Activated B cell treated with CpG ODN at 0.5 μM for 24 hours (primary cell): ENCODE measurements at regions not wholly inside any gene's neighbourhood (a gene's known extent, or its start where the extent isn't known, plus 50 kb on each side); places are given as distances from the start of the nearest gene placed in this dataset.

Experiments used
- ATAC-seq: fragments of 200-7000 bp; cut with Tn5 transposase; one replicate; pipeline ENCODE4 v1.10.0; 2021; ENCODE audit warnings: low read depth, mild to moderate bottlenecking, moderate library complexity
- CTCF ChIA-PET: fragments of 350-600 bp; sonication (Branson Sonifier 250); formaldehyde crosslinking; loops from one replicate; lab custom pipeline; 2021; ENCODE audit warnings: antibody characterized with exemption; lab: Charles Lee
- POLR2A ChIA-PET: fragments of 350-600 bp; sonication (Branson Sonifier 250); formaldehyde crosslinking; loops from one replicate; lab custom pipeline; 2021; ENCODE audit warnings: antibody characterized with exemption; lab: Charles Lee
- DNase-seq: peaks from one replicate; pipeline ENCODE4 v3.0.0; 2022
- H3K27ac Mint-ChIP-seq: one replicate; pipeline ENCODE4 v1.8.0; 2020; ENCODE audit warnings: mixed read lengths
- H3K27me3 Mint-ChIP-seq: one replicate; pipeline ENCODE4 v1.8.0; 2021; ENCODE audit warnings: mixed read lengths
- H3K36me3 Mint-ChIP-seq: one replicate; pipeline ENCODE4 v1.8.0; 2021; ENCODE audit warnings: low read depth, mixed read lengths
- H3K4me1 Mint-ChIP-seq: one replicate; pipeline ENCODE4 v1.8.0; 2021; ENCODE audit warnings: mixed read lengths
- H3K4me3 Mint-ChIP-seq: one replicate; pipeline ENCODE4 v1.8.0; 2020; ENCODE audit warnings: mild to moderate bottlenecking, mixed read lengths
- H3K9me3 Mint-ChIP-seq: one replicate; pipeline ENCODE4 v1.8.0; 2020; ENCODE audit warnings: mixed read lengths
- CTCF ChIP-seq: fragments of 200-600 bp; IDR thresholded peaks from one replicate; pipeline ENCODE4 v1.8.0; 2022; ENCODE audit warnings: antibody characterized with exemption, mild to moderate bottlenecking
- intact Hi-C: fragments of 100-400 bp; cut with micrococcal nuclease; formaldehyde crosslinking; loops from one replicate; pipeline ENCODE4 v1.15.1; 2024

- intact Hi-C loops = no loop called here
- no peak for DNase-seq
- ChIA-PET CTCF (no interaction called here), POLR2A (no interaction called here)
- no peak for TF ChIP-seq CTCF
- Mint-ChIP-seq H3K27me3 (no peaks in the 10 kb centered on the region), H3K4me1 (no peaks in the 10 kb centered on the region), H3K36me3 (no peaks in the 10 kb centered on the region), H3K4me3 (no peak overlapping the region), H3K27ac (no peak overlapping the region), H3K9me3 (peaks cover 14% of the 10 kb centered on the region)
- ATAC-seq = no peak
Observed at GRCh38 chr10:85293483-85293882, 965.1 kb downstream of the CCSER2 start.

- no peaks in the 10 kb centered on the region for H3K27me3 Mint-ChIP-seq
- peaks cover 3% of the 10 kb centered on the region for H3K9me3 Mint-ChIP-seq
- TF ChIP-seq CTCF = no peak
- no peak overlapping the region for H3K4me3 Mint-ChIP-seq
- DNase-seq = no peak
- ChIA-PET POLR2A (no interaction called here), CTCF (no interaction called here)
- H3K27ac Mint-ChIP-seq = no peak overlapping the region
- ATAC-seq = no peak
- no peaks in the 10 kb centered on the region for H3K36me3 Mint-ChIP-seq
- H3K4me1 Mint-ChIP-seq = no peaks in the 10 kb centered on the region
- intact Hi-C loops = no loop called here
Observed at GRCh38 chr10:85311613-85312337, 983.4 kb downstream of the CCSER2 start.

GRCh38 chr10:85315657-85316056, 987.3 kb downstream of the CCSER2 start:
- Mint-ChIP-seq H3K4me1 (no peaks in the 10 kb centered on the region), H3K27ac (no peak overlapping the region), H3K4me3 (no peak overlapping the region), H3K27me3 (no peaks in the 10 kb centered on the region), H3K9me3 (peaks cover under 1% of the 10 kb centered on the region), H3K36me3 (no peaks in the 10 kb centered on the region)
- ATAC-seq (no peak), DNase-seq (no peak)
- TF ChIP-seq CTCF = no peak
- intact Hi-C loops = no loop called here
- ChIA-PET POLR2A (no interaction called here), CTCF (no interaction called here)

- no peak for DNase-seq
- TF ChIP-seq CTCF = no peak
- no peaks in the 10 kb centered on the region for H3K36me3 Mint-ChIP-seq
- no peak overlapping the region for H3K4me3 Mint-ChIP-seq
- intact Hi-C loops = no loop called here
- ChIA-PET CTCF (no interaction called here), POLR2A (no interaction called here)
- ATAC-seq = no peak
- H3K27ac Mint-ChIP-seq = no peak overlapping the region
- H3K9me3 Mint-ChIP-seq = no peaks in the 10 kb centered on the region
- H3K4me1 Mint-ChIP-seq = no peaks in the 10 kb centered on the region
- no peaks in the 10 kb centered on the region for H3K27me3 Mint-ChIP-seq
Observed at GRCh38 chr10:85316276-85316675, 987.9 kb downstream of the CCSER2 start.

GRCh38 chr10:85317827-85318226, 989.4 kb downstream of the CCSER2 start:
- ATAC-seq (no peak), DNase-seq (no peak)
- H3K4me3 Mint-ChIP-seq = no peak overlapping the region
- TF ChIP-seq CTCF = no peak
- ChIA-PET POLR2A (no interaction called here), CTCF (no interaction called here)
- H3K27ac Mint-ChIP-seq = no peak overlapping the region
- no peaks in the 10 kb centered on the region for H3K9me3 Mint-ChIP-seq
- H3K4me1 Mint-ChIP-seq = no peaks in the 10 kb centered on the region
- no peaks in the 10 kb centered on the region for H3K27me3 Mint-ChIP-seq
- H3K36me3 Mint-ChIP-seq = no peaks in the 10 kb centered on the region
- intact Hi-C loops = no loop called here
